Lower leg skin (tissue), 3 donors: ENCODE measurements at regions not wholly inside any gene's neighbourhood (a gene's known extent, or its start where the extent isn't known, plus 50 kb on each side); places are given as distances from the start of the nearest gene placed in this dataset.

Experiments
- POLR2A ChIP-seq, 2 donors: fragments of 450-650 bp; IDR thresholded peaks; one replicate each; pipeline ENCODE4 v1.6.1; 2016 to 2017; ENCODE audit warnings: antibody characterized with exemption in 2 of 2, mild to moderate bottlenecking in 1 of 2, moderate library complexity in 1 of 2
- TF ChIP-seq, protein P1 (sequence below), 3 donors: fragments of 450-650 bp; IDR thresholded peaks; one replicate each; pipeline ENCODE4 v1.5.1; 2016; ENCODE audit warnings: antibody characterized with exemption in 3 of 3, mild to moderate bottlenecking in 3 of 3, moderate library complexity in 2 of 3

GRCh38 chr1:96634883-96635282 lies 86.7 kb upstream of the PTBP2 start:
- TF ChIP-seq POLR2A (IDR thresholded peaks at IDR 0.05): no peak
- TF ChIP-seq, protein P1, sequence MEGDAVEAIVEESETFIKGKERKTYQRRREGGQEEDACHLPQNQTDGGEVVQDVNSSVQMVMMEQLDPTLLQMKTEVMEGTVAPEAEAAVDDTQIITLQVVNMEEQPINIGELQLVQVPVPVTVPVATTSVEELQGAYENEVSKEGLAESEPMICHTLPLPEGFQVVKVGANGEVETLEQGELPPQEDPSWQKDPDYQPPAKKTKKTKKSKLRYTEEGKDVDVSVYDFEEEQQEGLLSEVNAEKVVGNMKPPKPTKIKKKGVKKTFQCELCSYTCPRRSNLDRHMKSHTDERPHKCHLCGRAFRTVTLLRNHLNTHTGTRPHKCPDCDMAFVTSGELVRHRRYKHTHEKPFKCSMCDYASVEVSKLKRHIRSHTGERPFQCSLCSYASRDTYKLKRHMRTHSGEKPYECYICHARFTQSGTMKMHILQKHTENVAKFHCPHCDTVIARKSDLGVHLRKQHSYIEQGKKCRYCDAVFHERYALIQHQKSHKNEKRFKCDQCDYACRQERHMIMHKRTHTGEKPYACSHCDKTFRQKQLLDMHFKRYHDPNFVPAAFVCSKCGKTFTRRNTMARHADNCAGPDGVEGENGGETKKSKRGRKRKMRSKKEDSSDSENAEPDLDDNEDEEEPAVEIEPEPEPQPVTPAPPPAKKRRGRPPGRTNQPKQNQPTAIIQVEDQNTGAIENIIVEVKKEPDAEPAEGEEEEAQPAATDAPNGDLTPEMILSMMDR (IDR thresholded peaks at IDR 0.05): no peak
